HG03045 (cell line): ENCODE measurements at regions not wholly inside any gene's neighbourhood (a gene's known extent, or its start where the extent isn't known, plus 50 kb on each side); places are given as distances from the start of the nearest gene placed in this dataset.

ENCODE experiments used
- ATAC-seq: cut with Tn5 transposase; IDR thresholded peaks from one replicate; pipeline ENCODE4 v1.9.1; 2021; ENCODE audit warnings: mild to moderate bottlenecking, moderate library complexity; ENCODE audit not compliant: unreplicated experiment

DNA sequence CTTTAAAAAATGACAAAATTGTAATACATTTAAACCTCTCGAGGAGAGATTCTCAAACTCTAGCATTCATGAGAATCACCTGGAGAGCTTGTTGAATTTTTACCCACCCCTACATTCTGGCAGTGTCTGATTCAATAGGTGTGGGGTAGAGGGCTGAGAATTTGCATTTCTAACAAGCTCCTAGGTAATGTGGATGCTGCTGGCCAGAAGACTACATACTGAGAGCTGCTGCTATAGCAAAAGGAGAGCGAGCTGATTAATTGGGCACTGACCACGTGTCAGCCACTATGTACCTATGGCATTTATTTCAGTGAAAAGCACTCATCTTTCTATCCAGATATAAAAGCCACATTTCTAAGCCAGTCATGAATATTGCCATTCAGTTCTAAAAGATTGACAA, 169.0 kb upstream of the NRSN1 start:
- ATAC-seq: no peak

DNA sequence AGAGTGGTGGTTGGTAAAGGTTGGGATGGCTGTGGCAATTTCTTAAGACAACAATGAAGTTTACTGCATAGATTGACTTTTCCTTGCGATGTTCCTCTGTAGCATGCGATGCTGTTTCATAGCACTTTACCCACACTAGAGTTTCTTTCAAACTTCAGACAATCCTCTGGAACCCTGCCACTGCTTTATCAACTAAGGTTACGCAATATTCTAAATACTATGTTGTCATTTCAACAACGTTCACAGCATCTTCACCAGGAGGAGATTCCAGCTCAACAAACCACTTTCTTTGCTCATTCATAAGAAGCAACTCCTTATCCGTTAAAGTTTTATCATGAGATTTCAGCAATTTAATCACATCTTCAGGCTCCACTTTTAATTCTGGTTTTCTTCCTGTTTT, 161.2 kb upstream of the NRSN1 start:
- no peak for ATAC-seq

DNA sequence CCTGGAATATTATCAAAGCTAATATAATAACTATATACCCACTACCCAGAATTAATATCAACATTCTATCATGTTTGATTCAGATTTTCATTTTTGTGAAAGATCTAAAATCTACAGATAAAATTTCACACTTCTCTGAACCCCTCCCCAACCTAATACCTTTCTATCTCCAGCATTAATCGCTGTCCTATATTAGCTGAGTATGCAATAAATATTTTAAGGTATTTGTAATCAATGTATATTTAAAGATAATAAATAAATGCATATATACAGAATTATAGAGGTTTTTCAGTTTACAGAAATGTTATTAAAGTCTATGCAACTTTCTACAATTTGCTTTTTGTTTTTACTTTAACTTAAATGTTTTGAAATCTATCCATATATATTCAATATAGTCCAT, 156.7 kb upstream of the NRSN1 start:
- no peak for ATAC-seq

DNA sequence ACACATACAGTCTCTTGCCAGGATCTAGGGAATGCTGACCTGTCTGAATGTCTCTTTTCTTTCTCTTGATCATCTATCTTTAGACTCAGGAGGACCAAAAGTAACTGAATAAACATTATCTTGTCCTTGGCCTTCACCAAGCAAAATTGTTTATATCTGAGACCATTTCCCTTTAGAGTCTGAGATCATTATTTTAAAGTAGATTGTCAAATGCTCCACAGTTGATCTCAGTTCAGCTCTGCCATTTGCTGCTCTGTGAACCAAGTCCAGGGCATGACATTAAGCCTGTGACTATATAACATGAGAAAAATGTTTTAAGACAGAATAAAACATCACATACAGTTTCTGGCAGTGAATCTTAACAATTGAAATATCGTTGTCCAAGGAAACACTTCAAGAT, 148.3 kb upstream of the NRSN1 start:
- no peak for ATAC-seq

DNA sequence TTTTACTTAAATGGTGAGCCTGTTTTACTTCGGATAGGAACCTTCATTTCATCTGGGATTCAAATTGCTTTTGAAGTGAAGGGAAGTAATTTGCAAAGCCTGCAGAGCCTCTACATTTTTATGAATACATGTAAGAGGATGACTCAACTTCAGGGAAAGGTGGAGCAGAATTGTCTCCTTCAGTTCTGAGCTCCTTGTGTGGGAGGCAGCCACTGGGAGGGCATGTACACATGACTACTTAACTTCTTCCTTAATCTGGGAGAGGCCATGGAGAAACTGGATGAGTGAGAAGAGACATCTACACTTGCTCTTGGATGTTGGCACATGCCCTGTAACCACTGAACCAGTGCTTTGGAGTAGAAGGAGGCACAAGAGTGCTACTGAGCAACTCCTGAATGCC, 145.1 kb upstream of the NRSN1 start:
- no peak for ATAC-seq

DNA sequence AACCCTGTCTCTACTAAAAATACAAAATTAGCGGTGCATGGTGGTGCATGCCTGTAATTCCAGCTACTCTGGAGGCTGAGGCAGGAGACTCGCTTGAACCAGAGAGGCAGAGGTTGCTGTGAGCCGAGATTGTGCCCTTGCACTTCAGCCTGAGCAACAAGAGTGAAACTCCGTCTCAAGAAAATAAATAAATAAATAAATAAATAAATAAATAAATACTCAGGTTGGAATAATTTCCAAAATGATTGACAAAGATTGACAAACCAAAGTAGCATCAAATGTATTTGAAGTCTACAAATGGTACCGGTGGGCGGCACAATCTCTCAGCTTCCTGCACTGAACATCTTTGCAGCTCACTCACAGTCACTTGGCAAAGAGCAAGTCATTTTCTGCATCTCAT, 144.1 kb upstream of the NRSN1 start:
- ATAC-seq: no peak

DNA sequence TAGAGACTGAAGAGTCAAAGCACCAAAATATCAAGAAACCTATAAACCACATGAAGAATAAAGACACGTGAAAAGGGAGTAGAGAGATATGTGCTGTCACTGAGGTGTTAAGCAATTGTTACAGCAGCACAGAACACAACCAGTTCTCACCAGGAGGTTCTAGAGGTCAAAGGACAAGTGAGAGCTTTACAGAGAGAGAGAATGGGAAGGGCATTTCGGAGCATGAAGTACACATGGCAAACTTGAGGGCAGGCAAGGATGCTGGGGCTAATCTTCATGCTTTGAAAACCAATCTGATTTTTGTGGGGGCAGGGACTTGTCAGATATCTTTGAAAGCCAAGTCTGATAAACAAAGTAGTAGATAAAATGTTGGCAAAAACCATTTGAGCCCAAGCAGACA, 142.3 kb upstream of the NRSN1 start:
- no peak for ATAC-seq

DNA sequence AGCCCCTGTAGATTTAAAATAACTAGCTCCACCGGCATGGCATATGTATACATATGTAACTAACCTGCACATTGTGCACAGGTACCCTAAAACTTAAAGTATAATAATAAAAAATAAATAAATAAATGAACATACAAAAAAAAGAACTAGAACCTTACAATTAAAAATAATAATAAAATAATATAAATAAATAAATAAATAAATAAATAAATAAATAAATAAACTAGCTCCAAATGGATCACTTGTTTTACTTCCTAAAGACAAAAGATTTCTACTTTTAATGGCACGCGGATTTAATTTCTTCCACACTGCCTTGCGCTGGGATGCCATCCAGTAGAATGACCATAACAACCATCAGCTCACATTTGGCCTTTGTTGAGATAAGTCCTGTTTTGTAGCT, 141.0 kb upstream of the NRSN1 start:
- no peak for ATAC-seq

DNA sequence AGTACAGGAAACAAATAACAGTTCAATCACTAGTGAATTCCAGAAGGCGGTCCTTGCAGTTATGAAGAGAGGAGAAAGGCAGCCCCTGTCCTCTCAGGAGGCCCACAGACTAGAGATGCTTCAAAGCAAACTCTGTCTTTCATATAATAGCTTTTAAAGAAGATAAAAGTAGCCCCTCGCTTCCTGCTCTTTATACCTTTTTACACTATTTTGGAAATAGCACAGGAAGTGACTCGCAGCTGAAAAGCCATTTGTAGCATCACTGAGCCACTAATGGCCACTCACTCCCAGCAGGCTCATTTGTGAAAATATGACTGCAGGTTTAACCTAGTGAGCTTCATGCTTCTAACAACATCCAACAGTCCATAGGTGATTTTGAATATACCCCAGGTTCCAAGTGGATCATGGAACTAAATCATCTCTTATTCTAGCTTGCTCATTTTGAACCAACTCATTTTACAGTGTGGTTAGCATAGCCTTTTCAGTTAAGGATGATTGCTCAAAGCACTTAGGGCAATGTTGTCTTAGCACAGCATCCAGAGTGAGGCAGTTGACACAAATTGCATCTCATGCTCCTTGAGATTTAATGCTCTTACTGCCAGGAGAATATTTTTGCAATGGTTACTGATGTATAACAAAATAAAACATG, 136.0 kb upstream of the NRSN1 start:
- no peak for ATAC-seq

DNA sequence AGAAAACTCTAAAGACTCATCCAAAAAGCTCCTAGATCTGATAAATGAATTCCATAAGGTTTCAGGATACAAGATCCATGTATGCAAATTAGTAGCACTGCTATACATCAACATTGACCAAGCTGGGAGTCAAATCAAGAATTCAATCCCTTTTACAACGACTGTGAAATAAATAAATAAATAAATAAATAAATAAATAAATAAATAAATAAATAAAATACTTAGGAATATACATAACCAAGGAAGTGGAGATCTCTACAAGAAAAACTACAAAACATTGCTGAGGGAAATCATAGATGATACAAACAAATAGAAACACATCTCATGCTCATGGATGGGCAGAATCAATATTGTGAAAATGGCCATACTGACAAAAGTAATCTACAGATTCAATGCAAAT, 132.0 kb upstream of the NRSN1 start:
- no peak for ATAC-seq

DNA sequence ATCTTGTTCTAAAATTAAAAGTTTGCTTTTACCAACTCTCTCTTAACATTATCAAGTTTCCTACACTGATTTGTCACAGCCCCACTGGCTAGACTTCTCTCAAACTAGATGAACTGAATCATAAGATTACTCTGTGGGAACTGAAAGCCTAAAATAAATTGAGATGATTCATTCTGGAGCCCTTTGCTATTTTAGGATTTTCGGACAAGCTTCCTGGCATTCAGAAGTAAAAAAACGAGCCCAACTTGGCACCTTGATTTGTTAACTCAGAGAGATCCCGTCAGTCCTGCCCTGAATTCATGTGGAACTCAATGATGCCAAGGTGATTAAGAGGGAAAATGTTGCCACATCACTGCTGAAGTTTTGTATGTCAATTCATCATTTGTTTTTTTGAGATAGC, 122.0 kb upstream of the NRSN1 start:
- ATAC-seq: no peak

DNA sequence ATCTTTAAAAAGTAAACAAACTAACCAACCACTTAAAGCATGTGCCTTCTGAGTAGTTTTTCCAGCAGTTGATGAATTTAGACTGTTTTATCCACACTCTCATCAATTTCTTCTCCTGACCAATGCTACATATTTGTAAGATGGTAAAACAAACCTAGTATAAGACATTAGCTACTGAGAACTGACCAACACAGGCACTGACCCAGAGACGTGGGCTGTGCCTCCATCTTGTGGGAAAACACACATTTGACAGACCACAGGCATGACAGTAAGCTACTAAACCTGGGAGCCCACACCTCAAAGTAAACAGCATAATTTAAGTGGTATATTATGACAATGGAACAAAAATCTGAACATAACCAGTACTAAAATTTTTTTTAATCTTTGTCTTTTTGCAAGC, 121.4 kb upstream of the NRSN1 start:
- no peak for ATAC-seq

DNA sequence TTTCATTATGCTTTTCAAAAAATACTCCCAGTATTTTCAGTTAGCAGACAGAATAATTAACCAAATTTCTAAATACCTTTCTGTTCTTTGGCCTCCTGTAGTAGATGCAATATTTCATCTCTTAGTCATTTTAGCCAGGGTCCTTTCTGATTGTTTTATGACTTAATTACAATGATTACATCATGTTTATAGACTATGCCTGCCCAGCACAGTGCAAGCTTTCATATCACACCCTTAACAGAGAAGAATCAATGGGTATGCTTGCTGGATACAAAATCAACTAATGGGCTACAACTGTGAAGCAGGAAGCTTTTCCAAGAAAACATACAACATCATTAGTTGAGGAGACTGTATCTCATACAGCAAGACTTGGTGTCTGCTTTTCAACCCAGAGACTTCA, 119.8 kb upstream of the NRSN1 start:
- no peak for ATAC-seq

DNA sequence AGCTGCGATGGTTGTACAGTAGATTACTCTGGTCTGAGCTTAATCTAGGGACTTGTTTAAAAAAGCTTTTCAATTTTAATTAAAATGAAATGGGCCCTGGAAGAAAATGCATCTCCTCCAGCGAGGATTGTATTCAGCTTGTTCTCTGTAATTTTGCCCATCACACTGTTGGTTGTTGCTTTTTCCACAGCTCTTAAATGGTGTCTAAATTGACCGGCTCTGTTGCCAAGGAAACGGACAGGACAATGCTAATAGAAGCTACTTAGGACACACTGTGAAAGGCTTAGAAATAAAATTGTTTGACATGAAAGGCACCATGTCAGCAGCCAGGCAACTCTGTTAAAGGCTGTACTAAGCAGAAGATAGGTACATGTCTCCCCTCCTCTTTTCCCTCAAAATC, 116.7 kb upstream of the NRSN1 start:
- no peak for ATAC-seq

DNA sequence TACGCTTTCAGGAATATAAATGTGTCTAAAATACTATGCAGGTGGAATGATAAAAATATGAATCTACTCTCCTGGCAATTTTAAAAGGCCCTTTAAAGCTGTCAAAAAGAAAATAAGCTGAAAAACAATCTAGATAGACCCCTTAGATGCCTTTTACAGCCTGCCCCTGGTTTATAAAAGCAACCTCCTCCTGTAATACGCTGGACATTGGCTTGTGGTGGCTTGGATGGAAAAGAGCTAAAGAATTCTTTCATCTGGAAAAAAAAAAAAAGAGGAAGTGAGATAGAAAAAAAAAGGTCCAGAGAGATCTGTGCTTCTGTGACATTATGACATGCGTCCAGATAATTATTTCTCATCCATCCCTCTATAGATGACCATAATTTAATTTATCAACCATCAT, 115.9 kb upstream of the NRSN1 start:
- no peak for ATAC-seq

DNA sequence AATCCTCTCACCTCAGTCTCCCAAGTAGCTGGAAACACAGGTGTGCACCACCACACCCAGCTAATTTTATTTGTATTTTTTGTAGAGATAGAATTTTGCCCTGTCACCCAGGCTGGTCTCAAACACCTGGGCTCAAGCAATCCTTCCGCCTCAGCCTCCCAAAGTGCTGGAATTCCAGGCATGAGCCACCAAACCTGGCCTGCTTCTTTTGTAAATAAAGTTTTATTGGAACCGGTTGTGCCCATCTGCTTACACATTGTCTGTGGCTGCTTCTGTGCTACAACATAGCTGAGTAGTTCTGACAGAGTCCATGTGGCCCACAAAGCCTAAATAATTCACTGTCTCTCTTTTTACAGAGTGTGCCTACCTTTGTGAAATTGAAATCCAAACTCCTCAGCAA, 109.7 kb upstream of the NRSN1 start:
- ATAC-seq: no peak

DNA sequence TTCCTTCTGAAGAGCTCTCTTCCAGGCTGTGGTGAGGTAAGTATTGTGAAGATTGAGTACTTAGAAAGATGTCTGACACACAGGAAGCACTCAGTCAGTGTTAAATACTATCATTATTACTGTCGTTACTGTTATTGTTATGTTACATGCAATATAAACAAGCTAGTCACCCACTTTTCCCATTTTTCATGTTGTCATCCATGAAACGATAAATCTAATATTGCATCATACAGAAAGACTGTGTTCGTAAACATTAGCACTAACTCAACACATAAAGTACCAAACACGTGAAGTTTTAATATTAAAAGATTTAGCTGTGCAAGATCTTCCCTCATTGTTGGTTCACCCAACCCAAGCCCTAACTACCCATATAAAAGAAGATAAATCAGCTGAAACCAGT, 109.2 kb upstream of the NRSN1 start:
- no peak for ATAC-seq

DNA sequence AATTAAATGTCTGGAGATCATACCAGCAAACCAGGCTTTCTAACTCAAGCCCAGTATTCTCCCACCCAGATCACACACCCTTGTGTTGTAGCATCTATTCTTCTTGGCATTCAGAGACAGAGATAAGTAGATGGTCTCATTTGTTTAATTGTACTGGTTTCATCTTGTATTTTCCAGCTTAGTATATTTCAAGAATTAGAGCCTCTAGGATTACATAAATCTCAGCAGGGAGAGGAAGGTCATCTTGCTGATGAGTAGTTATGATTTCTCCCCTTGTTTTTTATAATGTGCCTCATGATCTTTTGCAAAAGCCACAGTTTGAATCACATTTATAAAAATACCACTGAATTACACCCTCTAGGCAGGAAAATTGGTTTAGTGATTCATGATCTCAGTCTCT, 106.6 kb upstream of the NRSN1 start:
- ATAC-seq: no peak

DNA sequence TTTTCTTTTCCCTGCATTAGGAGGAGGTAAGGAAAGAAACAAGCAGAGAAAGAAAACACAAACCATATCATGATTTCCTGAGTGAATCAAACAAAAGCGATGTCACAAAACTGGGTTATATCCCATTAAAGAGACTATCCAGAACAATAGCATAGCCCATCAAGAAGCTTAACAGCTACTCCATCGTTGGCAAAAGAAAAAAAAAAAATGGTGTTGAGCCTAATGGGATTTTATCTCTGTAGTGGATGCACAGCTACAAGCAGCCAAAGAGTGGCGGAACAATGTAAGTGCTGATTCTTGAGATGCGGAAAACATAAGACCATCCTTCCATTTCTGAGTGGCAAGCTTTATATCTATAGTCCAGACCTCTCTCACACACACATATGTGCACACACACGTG, 106.2 kb upstream of the NRSN1 start:
- ATAC-seq: no peak

DNA sequence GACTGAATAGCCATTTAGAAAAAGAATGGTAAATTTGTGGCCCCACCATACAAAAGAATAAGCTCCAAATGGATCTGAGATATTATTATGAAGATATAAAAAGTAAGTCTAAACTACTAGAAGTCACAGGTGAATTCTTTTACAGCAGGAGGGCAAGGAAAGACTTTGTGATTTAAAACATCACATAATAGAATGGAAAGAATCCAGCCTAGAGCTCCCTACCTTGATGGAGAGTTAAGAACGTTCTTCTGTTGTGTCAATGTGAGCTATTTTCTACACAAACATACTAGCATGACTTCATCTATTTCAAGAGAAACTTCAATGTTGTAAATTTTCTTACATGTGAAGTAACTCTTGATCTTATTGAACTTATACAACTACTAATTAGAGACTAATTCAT, 100.0 kb upstream of the NRSN1 start:
- no peak for ATAC-seq

DNA sequence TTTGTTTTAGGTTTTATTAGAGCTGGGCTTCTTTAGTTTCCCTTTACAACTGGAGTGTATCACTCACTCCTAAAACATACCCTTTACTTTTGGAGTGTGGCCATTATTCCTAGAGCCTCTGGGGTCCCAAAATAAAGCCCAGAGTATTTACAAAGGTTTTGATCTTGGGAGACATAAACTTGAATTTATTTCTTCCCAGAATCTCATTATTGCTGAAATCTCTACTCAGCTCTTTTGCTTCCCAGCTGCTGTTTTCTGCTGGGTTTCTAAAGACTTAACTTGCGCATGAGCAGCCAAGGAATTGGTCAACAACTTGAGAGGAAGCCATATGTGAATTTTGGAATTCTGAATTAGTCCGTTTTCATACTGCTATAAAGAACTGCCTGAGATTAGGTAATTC, 94.5 kb upstream of the NRSN1 start:
- no peak for ATAC-seq

DNA sequence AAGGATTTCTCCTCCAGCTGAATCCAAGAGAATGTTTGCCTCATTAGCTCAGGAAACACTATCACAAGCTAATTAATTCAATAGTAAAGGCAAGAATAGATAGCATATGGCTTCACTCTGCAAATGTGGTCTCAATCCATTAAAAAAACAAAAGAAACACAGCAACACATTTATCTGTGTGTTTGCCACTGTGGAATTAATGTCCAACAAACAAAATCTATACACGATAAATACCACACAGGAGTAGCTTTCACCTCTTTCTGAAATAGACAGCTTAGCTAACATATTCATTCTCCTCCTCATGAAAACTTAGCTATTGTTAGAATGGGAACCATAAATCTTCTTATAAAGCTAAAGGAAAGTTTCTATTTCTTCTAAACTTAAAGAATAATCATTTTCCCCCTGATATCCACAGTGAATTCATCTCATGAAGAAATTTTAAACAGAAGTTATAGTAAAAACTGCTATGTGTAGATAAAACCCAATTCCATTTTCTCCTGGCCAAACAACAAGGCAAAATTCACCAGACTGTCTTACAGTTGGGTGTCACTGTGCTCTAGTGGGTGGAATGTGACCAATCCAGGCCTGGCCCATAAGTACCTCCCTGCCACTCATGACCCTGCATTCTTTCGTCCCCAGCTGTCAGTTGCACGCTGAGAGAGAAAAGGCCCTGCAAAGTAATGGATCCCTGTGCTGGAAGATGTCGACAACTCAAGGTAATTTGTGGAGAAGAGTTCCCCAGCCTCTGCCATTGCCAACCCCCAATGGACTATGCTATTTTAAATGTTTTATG, 92.9 kb upstream of the NRSN1 start:
- no peak for ATAC-seq

DNA sequence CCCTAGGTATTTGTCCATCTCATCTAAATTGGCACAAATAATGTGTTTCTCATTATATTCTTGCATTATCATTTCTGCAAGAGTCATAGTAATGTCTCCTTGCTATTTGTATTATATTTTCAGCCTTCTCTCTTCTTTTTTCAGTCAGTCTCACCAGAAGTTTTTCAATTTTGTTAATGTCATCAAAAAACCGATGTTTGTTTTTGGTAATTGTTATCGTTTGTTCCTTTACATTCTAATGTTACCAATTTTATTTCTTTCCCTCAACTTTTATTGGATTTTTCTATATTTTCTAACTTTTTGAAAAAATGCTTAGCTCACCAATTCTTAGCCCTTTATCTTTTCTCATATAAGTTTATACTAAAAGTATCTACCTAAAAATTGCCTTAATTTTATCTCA, 82.2 kb upstream of the NRSN1 start:
- no peak for ATAC-seq
